GM12878 (cell line): ENCODE measurements at regions not wholly inside any gene's neighbourhood (a gene's known extent, or its start where the extent isn't known, plus 50 kb on each side); places are given as distances from the start of the nearest gene placed in this dataset.

Experiments
- ATAC-seq: fragments of 200-7000 bp; cut with Tn5 transposase; 3 replicates; pipeline ENCODE4 v1.9.1; 2020; ENCODE audit warnings: mild to moderate bottlenecking, moderate library complexity
- BruUV-seq: library from RNA; stranded (reverse); fragments of 400-500 nt; replicated peaks from 2 replicates; lab custom pipeline; 2021; lab: Mats Ljungman, UMichigan
- CTCF ChIA-PET: fragments of 300-600 bp; sonication (Branson Sonifier 250); formaldehyde crosslinking; extraction: SDS; loops from one replicate; lab custom pipeline; 2021; ENCODE audit warnings: inconsistent platforms; lab: Yijun Ruan, JAX
- POLR2A ChIA-PET: fragments of 350-600 bp; formaldehyde crosslinking; extraction: SDS; loops from one replicate; lab custom pipeline; 2021; ENCODE audit warnings: inconsistent platforms; lab: Charles Lee
- RAD21 ChIA-PET: fragments of 300-600 bp; sonication (Branson Sonifier 250); formaldehyde crosslinking; loops from one replicate; lab custom pipeline; 2023; ENCODE audit warnings: antibody characterized with exemption; ENCODE audit not compliant: unreplicated experiment; lab: Charles Lee
- SMC1A ChIA-PET: fragments of 300-600 bp; sonication (Branson Sonifier 250); formaldehyde crosslinking; loops from one replicate; lab custom pipeline; 2023; ENCODE audit not compliant: unreplicated experiment, uncharacterized antibody; lab: Charles Lee
- DNase-seq: peaks from one replicate; pipeline ENCODE4 v3.0.0-alpha.2; 2011; ENCODE audit warnings: low read depth, low spot score
- FAIRE-seq: peaks from 3 replicates; lab custom pipeline; 2011; peaks lifted over from hg19 to GRCh38; lab: Jason Lieb, UNC
- H2AFZ ChIP-seq: 2 replicates; pipeline ENCODE4 v1.6.0; 2011; ENCODE audit warnings: low read depth, low read length, control low read depth; ENCODE audit not compliant: control insufficient read depth
- H3K27ac ChIP-seq: 2 replicates; pipeline ENCODE4 v1.5.1; 2011; ENCODE audit warnings: control low read depth; ENCODE audit not compliant: control insufficient read depth, insufficient read depth
- H3K27me3 ChIP-seq, 2 experiments: replicated peaks in 1 of 2; 2 replicates each; pipeline versions ENCODE4 v1.6.0 to v1.6.1; 2011; ENCODE audit warnings: low read length in 1 of 2; ENCODE audit not compliant: control insufficient read depth in 2 of 2, insufficient read depth in 2 of 2
- H3K36me3 ChIP-seq, 2 experiments: 2 replicates each; pipeline ENCODE4 v1.5.1; 2011; ENCODE audit warnings: low read length in 1 of 2; ENCODE audit not compliant: control insufficient read depth in 2 of 2, insufficient read depth in 2 of 2
- H3K4me1 ChIP-seq: 2 replicates; pipeline ENCODE4 v1.6.1; 2011; ENCODE audit warnings: mild to moderate bottlenecking, low read length, moderate library complexity, mixed read lengths; ENCODE audit not compliant: control insufficient read depth, insufficient read depth
- H3K4me2 ChIP-seq: 2 replicates; pipeline ENCODE4 v1.6.0; 2011; ENCODE audit warnings: control low read depth; ENCODE audit not compliant: control insufficient read depth, insufficient read depth
- H3K4me3 ChIP-seq: fragments of 200-600 bp; sonication (generic); 2 replicates; pipeline ENCODE4 v1.5.1; 2016
- H3K79me2 ChIP-seq: 2 replicates; pipeline ENCODE4 v1.6.0; 2011; ENCODE audit warnings: low read length; ENCODE audit not compliant: control insufficient read depth, insufficient read depth
- H3K9ac ChIP-seq: 2 replicates; pipeline ENCODE4 v1.8.0; 2011; ENCODE audit warnings: low read length, control low read depth, mixed read lengths; ENCODE audit not compliant: control insufficient read depth, insufficient read depth
- H3K9me3 ChIP-seq: replicated peaks from 3 replicates; pipeline ENCODE4 v1.5.1; 2011; ENCODE audit warnings: mild to moderate bottlenecking, low read length; ENCODE audit not compliant: control insufficient read depth, insufficient read depth
- H4K20me1 ChIP-seq: 2 replicates; pipeline ENCODE4 v1.6.0; 2011; ENCODE audit not compliant: control insufficient read depth, insufficient read depth
- ATF7 ChIP-seq: fragments of 450-650 bp; IDR thresholded peaks from 2 replicates; pipeline ENCODE4 v1.6.1; 2016; ENCODE audit warnings: low read depth, mild to moderate bottlenecking
- BRCA1 ChIP-seq: IDR thresholded peaks from 2 replicates; pipeline ENCODE4 v1.6.1; 2011; ENCODE audit warnings: low read depth, low read length, improper control_type of control experiment
- CBFB ChIP-seq: IDR thresholded peaks from 2 replicates; pipeline ENCODE4 v1.6.1; 2016; ENCODE audit warnings: antibody characterized with exemption, low read depth
- CBX3 ChIP-seq: fragments of 200-600 bp; sonication (generic); IDR thresholded peaks from 2 replicates; pipeline ENCODE4 v1.6.1; 2016; ENCODE audit warnings: low read depth, borderline replicate concordance
- FOS ChIP-seq: IDR thresholded peaks from 3 replicates; pipeline ENCODE4 v1.6.1; 2011; ENCODE audit warnings: borderline replicate concordance; ENCODE audit not compliant: insufficient read length; ENCODE audit errors: extremely low read depth
- HCFC1 ChIP-seq: fragments of 150-350 bp; IDR thresholded peaks from 2 replicates; pipeline ENCODE4 v1.6.1; 2014; ENCODE audit warnings: low read length
- IKZF1 ChIP-seq: fragments of 450-650 bp; conservative IDR thresholded peaks from 2 replicates; pipeline ENCODE4 v1.6.1; 2017; ENCODE audit warnings: antibody characterized with exemption, mild to moderate bottlenecking
- JUND ChIP-seq: IDR thresholded peaks from 2 replicates; pipeline ENCODE4 v1.6.1; 2012; ENCODE audit warnings: low read depth, mild to moderate bottlenecking, low read length, improper control_type of control experiment, moderate library complexity
- NFIC ChIP-seq: IDR thresholded peaks from 2 replicates; pipeline ENCODE4 v1.6.1; 2012; ENCODE audit warnings: low read depth, mild to moderate bottlenecking, inconsistent platforms, low read length, moderate library complexity
- NFYB ChIP-seq: IDR thresholded peaks from 2 replicates; pipeline ENCODE4 v1.6.1; 2011; ENCODE audit warnings: low read depth, mild to moderate bottlenecking, low read length, improper control_type of control experiment, moderate library complexity; ENCODE audit not compliant: insufficient read depth
- RAD51 ChIP-seq: fragments of 450-650 bp; IDR thresholded peaks from 2 replicates; pipeline ENCODE4 v1.6.1; 2016; ENCODE audit warnings: moderate library complexity, mild to moderate bottlenecking, inconsistent platforms
- TAF1 ChIP-seq: IDR thresholded peaks from 2 replicates; pipeline ENCODE4 v1.6.1; 2011; ENCODE audit warnings: mild to moderate bottlenecking, low read depth, low read length, borderline replicate concordance
- TCF7 ChIP-seq: IDR thresholded peaks from 2 replicates; pipeline ENCODE4 v1.6.1; 2014; ENCODE audit warnings: antibody characterized with exemption, borderline replicate concordance
- WGBS: methylation state at CpG from one replicate; pipeline ENCODE4 v1.1.6; 2016; ENCODE audit warnings: low lambda C conversion rate; ENCODE audit not compliant: insufficient replicate concordance, insufficient coverage; ENCODE audit errors: missing lambda C conversion rate; 5-methylcytosine and 5-hydroxymethylcytosine counted together
- in situ Hi-C: fragments of 300-500 bp; cut with MboI; formaldehyde crosslinking; loops from 9 replicates; pipeline ENCODE4 v1.14.3; 2018; ENCODE audit warnings: mixed read lengths
- intact Hi-C: fragments of 100-400 bp; cut with micrococcal nuclease; formaldehyde crosslinking; loops from one replicate; pipeline ENCODE4 v1.14.2; 2022; ENCODE audit not compliant: unreplicated experiment
- TF ChIP-seq, protein P1 (sequence below): IDR thresholded peaks from 2 replicates; pipeline ENCODE4 v1.6.1; 2012; ENCODE audit warnings: improper control_type of control experiment, low read depth, low read length; ENCODE audit not compliant: insufficient replicate concordance
- TF ChIP-seq, protein P2 (sequence below): IDR thresholded peaks from 2 replicates; pipeline ENCODE4 v1.6.1; 2011; ENCODE audit warnings: low read depth, low read length, improper control_type of control experiment, borderline replicate concordance
- TF ChIP-seq, protein P3 (sequence below): fragments of 450-650 bp; IDR thresholded peaks from 2 replicates; pipeline ENCODE4 v1.6.1; 2016; ENCODE audit warnings: mild to moderate bottlenecking, moderate library complexity, borderline replicate concordance

DNA sequence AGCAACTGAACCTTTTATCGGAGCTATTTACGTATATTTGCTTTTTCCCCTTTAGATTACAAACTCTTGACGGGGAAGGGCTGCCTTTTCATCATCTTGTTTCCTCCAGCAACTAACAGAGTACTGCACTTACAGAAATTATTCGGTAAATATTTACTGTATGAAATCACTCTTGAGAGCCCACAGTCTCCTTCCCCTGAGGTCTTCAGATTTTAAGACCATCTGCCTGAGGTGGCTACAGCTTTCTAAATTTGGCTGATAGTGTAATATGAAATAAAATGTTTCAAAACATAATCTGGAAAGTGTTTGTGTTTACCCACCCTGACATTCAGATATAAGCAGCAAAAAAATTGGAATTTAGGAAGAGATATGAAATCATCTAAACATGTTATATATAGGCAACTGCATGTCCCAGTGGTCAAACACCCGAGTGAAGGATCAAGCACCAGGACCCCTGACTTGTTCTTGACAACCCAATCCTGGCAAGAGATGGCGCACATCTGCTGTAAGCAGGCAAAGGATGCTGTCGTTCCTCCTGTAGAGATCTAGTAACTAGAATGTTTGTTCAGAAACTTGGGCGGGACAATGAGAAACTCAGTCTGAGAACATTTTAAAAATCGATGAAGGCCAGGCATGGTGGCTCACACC lies 60.9 kb downstream of the SIPA1L2 start:
- Histone ChIP-seq H3K4me3 (no peak overlapping the region), H2AFZ (no peak overlapping the region), H3K4me2 (no peak overlapping the region), H3K9ac (no peak overlapping the region), H3K27ac (no peak overlapping the region), H4K20me1 (no peaks in the 10 kb centered on the region), H3K27me3 (no peaks in the 10 kb centered on the region; a peak in 1 of 4 replicates), H3K36me3 (no peaks in the 10 kb centered on the region), H3K79me2 (no peaks in the 10 kb centered on the region), H3K9me3 (no peaks in the 10 kb centered on the region), H3K4me1 (no peaks in the 10 kb centered on the region)
- SMC1A ChIA-PET, result no interaction called here
- FAIRE-seq (no peak), DNase-seq (no peak), ATAC-seq (no peak)
- RAD21 ChIA-PET, result no interaction called here
- WGBS, result 56% methylated on average over 9 of the region's 9 CpGs
- CTCF ChIA-PET, result no interaction called here
- no TSS peak for BruUV-seq
- POLR2A ChIA-PET, result no interaction called here
- intact Hi-C loops (no loop called here), in situ Hi-C loops (no loop called here)
- TF ChIP-seq ATF7 (no peak), RAD51 (no peak), TAF1 (no peak), NFIC (no peak), FOS (no peak), BRCA1 (no peak), NFYB (no peak), CBFB (no peak), IKZF1 (no peak), TCF7 (no peak), CBX3 (no peak), JUND (no peak), HCFC1 (no peak)
- TF ChIP-seq, protein P1, sequence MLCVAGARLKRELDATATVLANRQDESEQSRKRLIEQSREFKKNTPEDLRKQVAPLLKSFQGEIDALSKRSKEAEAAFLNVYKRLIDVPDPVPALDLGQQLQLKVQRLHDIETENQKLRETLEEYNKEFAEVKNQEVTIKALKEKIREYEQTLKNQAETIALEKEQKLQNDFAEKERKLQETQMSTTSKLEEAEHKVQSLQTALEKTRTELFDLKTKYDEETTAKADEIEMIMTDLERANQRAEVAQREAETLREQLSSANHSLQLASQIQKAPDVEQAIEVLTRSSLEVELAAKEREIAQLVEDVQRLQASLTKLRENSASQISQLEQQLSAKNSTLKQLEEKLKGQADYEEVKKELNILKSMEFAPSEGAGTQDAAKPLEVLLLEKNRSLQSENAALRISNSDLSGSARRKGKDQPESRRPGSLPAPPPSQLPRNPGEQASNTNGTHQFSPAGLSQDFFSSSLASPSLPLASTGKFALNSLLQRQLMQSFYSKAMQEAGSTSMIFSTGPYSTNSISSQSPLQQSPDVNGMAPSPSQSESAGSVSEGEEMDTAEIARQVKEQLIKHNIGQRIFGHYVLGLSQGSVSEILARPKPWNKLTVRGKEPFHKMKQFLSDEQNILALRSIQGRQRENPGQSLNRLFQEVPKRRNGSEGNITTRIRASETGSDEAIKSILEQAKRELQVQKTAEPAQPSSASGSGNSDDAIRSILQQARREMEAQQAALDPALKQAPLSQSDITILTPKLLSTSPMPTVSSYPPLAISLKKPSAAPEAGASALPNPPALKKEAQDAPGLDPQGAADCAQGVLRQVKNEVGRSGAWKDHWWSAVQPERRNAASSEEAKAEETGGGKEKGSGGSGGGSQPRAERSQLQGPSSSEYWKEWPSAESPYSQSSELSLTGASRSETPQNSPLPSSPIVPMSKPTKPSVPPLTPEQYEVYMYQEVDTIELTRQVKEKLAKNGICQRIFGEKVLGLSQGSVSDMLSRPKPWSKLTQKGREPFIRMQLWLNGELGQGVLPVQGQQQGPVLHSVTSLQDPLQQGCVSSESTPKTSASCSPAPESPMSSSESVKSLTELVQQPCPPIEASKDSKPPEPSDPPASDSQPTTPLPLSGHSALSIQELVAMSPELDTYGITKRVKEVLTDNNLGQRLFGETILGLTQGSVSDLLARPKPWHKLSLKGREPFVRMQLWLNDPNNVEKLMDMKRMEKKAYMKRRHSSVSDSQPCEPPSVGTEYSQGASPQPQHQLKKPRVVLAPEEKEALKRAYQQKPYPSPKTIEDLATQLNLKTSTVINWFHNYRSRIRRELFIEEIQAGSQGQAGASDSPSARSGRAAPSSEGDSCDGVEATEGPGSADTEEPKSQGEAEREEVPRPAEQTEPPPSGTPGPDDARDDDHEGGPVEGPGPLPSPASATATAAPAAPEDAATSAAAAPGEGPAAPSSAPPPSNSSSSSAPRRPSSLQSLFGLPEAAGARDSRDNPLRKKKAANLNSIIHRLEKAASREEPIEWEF, result no peak
- TF ChIP-seq, protein P2, sequence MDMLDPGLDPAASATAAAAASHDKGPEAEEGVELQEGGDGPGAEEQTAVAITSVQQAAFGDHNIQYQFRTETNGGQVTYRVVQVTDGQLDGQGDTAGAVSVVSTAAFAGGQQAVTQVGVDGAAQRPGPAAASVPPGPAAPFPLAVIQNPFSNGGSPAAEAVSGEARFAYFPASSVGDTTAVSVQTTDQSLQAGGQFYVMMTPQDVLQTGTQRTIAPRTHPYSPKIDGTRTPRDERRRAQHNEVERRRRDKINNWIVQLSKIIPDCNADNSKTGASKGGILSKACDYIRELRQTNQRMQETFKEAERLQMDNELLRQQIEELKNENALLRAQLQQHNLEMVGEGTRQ, result no peak
- TF ChIP-seq, protein P3, sequence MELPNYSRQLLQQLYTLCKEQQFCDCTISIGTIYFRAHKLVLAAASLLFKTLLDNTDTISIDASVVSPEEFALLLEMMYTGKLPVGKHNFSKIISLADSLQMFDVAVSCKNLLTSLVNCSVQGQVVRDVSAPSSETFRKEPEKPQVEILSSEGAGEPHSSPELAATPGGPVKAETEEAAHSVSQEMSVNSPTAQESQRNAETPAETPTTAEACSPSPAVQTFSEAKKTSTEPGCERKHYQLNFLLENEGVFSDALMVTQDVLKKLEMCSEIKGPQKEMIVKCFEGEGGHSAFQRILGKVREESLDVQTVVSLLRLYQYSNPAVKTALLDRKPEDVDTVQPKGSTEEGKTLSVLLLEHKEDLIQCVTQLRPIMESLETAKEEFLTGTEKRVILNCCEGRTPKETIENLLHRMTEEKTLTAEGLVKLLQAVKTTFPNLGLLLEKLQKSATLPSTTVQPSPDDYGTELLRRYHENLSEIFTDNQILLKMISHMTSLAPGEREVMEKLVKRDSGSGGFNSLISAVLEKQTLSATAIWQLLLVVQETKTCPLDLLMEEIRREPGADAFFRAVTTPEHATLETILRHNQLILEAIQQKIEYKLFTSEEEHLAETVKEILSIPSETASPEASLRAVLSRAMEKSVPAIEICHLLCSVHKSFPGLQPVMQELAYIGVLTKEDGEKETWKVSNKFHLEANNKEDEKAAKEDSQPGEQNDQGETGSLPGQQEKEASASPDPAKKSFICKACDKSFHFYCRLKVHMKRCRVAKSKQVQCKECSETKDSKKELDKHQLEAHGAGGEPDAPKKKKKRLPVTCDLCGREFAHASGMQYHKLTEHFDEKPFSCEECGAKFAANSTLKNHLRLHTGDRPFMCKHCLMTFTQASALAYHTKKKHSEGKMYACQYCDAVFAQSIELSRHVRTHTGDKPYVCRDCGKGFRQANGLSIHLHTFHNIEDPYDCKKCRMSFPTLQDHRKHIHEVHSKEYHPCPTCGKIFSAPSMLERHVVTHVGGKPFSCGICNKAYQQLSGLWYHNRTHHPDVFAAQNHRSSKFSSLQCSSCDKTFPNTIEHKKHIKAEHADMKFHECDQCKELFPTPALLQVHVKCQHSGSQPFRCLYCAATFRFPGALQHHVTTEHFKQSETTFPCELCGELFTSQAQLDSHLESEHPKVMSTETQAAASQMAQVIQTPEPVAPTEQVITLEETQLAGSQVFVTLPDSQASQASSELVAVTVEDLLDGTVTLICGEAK, result no peak
